Ovary (tissue), 7 donors: ENCODE measurements at regions not wholly inside any gene's neighbourhood (a gene's known extent, or its start where the extent isn't known, plus 50 kb on each side); places are given as distances from the start of the nearest gene placed in this dataset.

ENCODE experiments used
- DNase-seq, 5 donors: peaks; one replicate each; pipeline ENCODE4 v3.0.0-alpha.2; 2019 to 2020
- H3K27ac ChIP-seq, 2 donors: fragments of 200-600 bp; one replicate each; pipeline versions ENCODE4 v1.5.1 to v1.8.0; 2019 to 2022
- H3K27me3 ChIP-seq: fragments of 200-600 bp; one replicate; pipeline ENCODE4 v1.8.0; 2022
- H3K36me3 ChIP-seq: fragments of 200-600 bp; sonication (generic); one replicate; pipeline ENCODE4 v1.5.1; 2019
- H3K4me1 ChIP-seq: one replicate; pipeline ENCODE4 v1.8.1; 2013; ENCODE audit warnings: mild to moderate bottlenecking, moderate library complexity; ENCODE audit not compliant: insufficient read depth
- H3K4me3 ChIP-seq: fragments of 200-600 bp; sonication (generic); one replicate; pipeline ENCODE4 v1.5.1; 2017
- H3K9me3 ChIP-seq, 2 donors: fragments of 200-600 bp in 1 of 2; sonication (generic) in 1 of 2; one replicate each; pipeline versions ENCODE4 v1.5.1 to v1.8.1; 2013 to 2019; ENCODE audit warnings: mild to moderate bottlenecking in 1 of 2, moderate library complexity in 1 of 2
- CTCF ChIP-seq, 3 donors: fragments of 450-650 bp in 2 of 3; fragments of 200-600 bp in 1 of 3; IDR thresholded peaks; one replicate each; pipeline versions ENCODE4 v1.5.1 to v1.8.0; 2016 to 2022; ENCODE audit warnings: antibody characterized with exemption in 3 of 3, mild to moderate bottlenecking in 1 of 3
- EP300 ChIP-seq: sonication (generic); formaldehyde crosslinking; IDR thresholded peaks from one replicate; pipeline ENCODE4 v1.6.1; 2017; ENCODE audit warnings: antibody characterized with exemption
- POLR2A ChIP-seq: fragments of 450-650 bp; IDR thresholded peaks from one replicate; pipeline ENCODE4 v1.6.1; 2017; ENCODE audit warnings: antibody characterized with exemption, mild to moderate bottlenecking, moderate library complexity
- WGBS, 3 donors: extraction: QIAGEN DNeasy Blood & Tissue Kit in 1 of 3; methylation state at CpG; one replicate each; pipeline versions ENCODE4 v1.1.5 to v1.1.7; 2013 to 2017; 5-methylcytosine and 5-hydroxymethylcytosine counted together
- intact Hi-C, 4 donors: fragments of 100-400 bp; cut with DNase I; formaldehyde crosslinking; loops; one replicate each; pipeline versions ENCODE4 v1.11.0 to v1.15.1; 2022 to 2023
- donor health status: DM: no; HTN: no; CAD: no; lungs with moderate emphysema.
- donor health status: DM: no; HTN: no; CAD: no.
- donor health status: Bipolar disorder and iron deficiency.
- donor health status: DM: no; HTN: no; CAD: no.
- donor health status: DM: yes; HTN: yes; CAD: no.

- H3K9me3 ChIP-seq, result peaks cover 0 to 6% of the 10 kb centered on the region in 2 donors
- no peak for DNase-seq
- TF ChIP-seq POLR2A, result no peak
- no peak for TF ChIP-seq EP300
- TF ChIP-seq CTCF (IDR thresholded peaks at IDR 0.05), result no peak
- H3K36me3 ChIP-seq, result no peaks in the 10 kb centered on the region
- H3K27me3 ChIP-seq, result no peaks in the 10 kb centered on the region
- intact Hi-C loops, result no loop called here
- 93 to 96% (median 93%) methylated on average over 17 of the region's 17 CpGs for WGBS, 3 donors
- H3K4me1 ChIP-seq, result no peaks in the 10 kb centered on the region
- no peak overlapping the region for H3K4me3 ChIP-seq
- no peak overlapping the region for H3K27ac ChIP-seq
Measured at GRCh38 chr3:22989716-22990115, 213.4 kb upstream of the UBE2E2 start.

GRCh38 chr3:22990291-22991200 is 212.6 kb upstream of the UBE2E2 start:
- H3K36me3 ChIP-seq, result no peaks in the 10 kb centered on the region
- peaks cover 0 to 6% of the 10 kb centered on the region in 2 donors for H3K9me3 ChIP-seq
- no peak overlapping the region for H3K4me3 ChIP-seq
- H3K4me1 ChIP-seq, result no peaks in the 10 kb centered on the region
- intact Hi-C loops, result no loop called here
- H3K27ac ChIP-seq, result no peak overlapping the region
- TF ChIP-seq CTCF (IDR thresholded peaks at IDR 0.05) (no peak), POLR2A (no peak), EP300 (no peak)
- H3K27me3 ChIP-seq, result no peaks in the 10 kb centered on the region
- 89 to 98% (median 98%) methylated on average over 43 to 44 of the region's 44 CpGs for WGBS, 3 donors
- DNase-seq, result no peak

- 49 to 62% (median 62%) methylated on average over 2 of the region's 2 CpGs for WGBS, 3 donors
- no peaks in the 10 kb centered on the region for H3K4me1 ChIP-seq
- intact Hi-C loops, result no loop called here
Measured at GRCh38 chr3:22994781-22995180, 208.3 kb upstream of the UBE2E2 start.

GRCh38 chr3:22996920-22997571 is 206.1 kb upstream of the UBE2E2 start:
- TF ChIP-seq EP300 (no peak), POLR2A (no peak), CTCF (IDR thresholded peaks at IDR 0.05) (no peak)
- H3K4me3 ChIP-seq, result no peak overlapping the region
- intact Hi-C loops, result no loop called here
- WGBS, 3 donors, result 48 to 74% (median 66%) methylated on average over 2 of the region's 2 CpGs
- no peaks in the 10 kb centered on the region for H3K9me3 ChIP-seq
- H3K27ac ChIP-seq, result no peak overlapping the region
- no peaks in the 10 kb centered on the region for H3K27me3 ChIP-seq
- no peaks in the 10 kb centered on the region for H3K36me3 ChIP-seq
- no peaks in the 10 kb centered on the region for H3K4me1 ChIP-seq
- no peak for DNase-seq

More at GRCh38 chr3:22994781-22995180, 208.3 kb upstream of the UBE2E2 start:
- H3K27me3 ChIP-seq, result no peaks in the 10 kb centered on the region
- no peak for DNase-seq
- H3K27ac ChIP-seq, result no peak overlapping the region
- no peaks in the 10 kb centered on the region for H3K36me3 ChIP-seq
- TF ChIP-seq EP300 (no peak), CTCF (IDR thresholded peaks at IDR 0.05) (no peak), POLR2A (no peak)
- no peak overlapping the region for H3K4me3 ChIP-seq
- H3K9me3 ChIP-seq, result no peaks in the 10 kb centered on the region
